Stimulated activated CD8-positive, alpha-beta memory T cell treated with anti-CD3 and anti-CD28 coated beads, Interleukin-15, amount 100 ng/mL, for 24 hours (primary cell): ENCODE measurements at regions not wholly inside any gene's neighbourhood (a gene's known extent, or its start where the extent isn't known, plus 50 kb on each side); places are given as distances from the start of the nearest gene placed in this dataset.
"Not testable (repeated sequence)": the region's sequence is repeated elsewhere in the genome, so short reads cannot be mapped to it uniquely, and the experiment has no call there.

Source experiments
- DNase-seq: peaks from one replicate; pipeline ENCODE4 v3.0.0-alpha.2; 2020; ENCODE audit warnings: low read depth

- DNase-seq: no peak
Measured at GRCh38 chr1:182159443-182159842, 97.9 kb upstream of the ZNF648 start.

GRCh38 chr1:182157187-182157586 lies 95.7 kb upstream of the ZNF648 start:
- DNase-seq: no peak

GRCh38 chr1:182154425-182154824 lies 92.9 kb upstream of the ZNF648 start:
- not testable (repeated sequence) for DNase-seq

GRCh38 chr1:182149411-182149965 lies 88.0 kb upstream of the ZNF648 start:
- no peak for DNase-seq

- no peak for DNase-seq
Measured at GRCh38 chr1:182147951-182148350, 86.4 kb upstream of the ZNF648 start.

GRCh38 chr1:182147136-182147820 lies 85.8 kb upstream of the ZNF648 start:
- no peak for DNase-seq

- no peak for DNase-seq
Measured at GRCh38 chr1:182146286-182146685, 84.8 kb upstream of the ZNF648 start.

- no peak for DNase-seq
Measured at GRCh38 chr1:182145441-182145840, 83.9 kb upstream of the ZNF648 start.

GRCh38 chr1:182144646-182145030 lies 83.1 kb upstream of the ZNF648 start:
- no peak for DNase-seq

- no peak for DNase-seq
Measured at GRCh38 chr1:182143825-182144645, 82.5 kb upstream of the ZNF648 start.

GRCh38 chr1:182143154-182143657 lies 81.7 kb upstream of the ZNF648 start:
- DNase-seq: peak; percentile 92

GRCh38 chr1:182142621-182143020 lies 81.1 kb upstream of the ZNF648 start:
- DNase-seq: no peak

GRCh38 chr1:182141040-182141439 lies 79.5 kb upstream of the ZNF648 start:
- DNase-seq: no peak

- no peak for DNase-seq
Measured at GRCh38 chr1:182139496-182139895, 78.0 kb upstream of the ZNF648 start.

- no peak for DNase-seq
Measured at GRCh38 chr1:182137546-182137945, 76.0 kb upstream of the ZNF648 start.

- no peak for DNase-seq
Measured at GRCh38 chr1:182135946-182136345, 74.4 kb upstream of the ZNF648 start.

- no peak for DNase-seq
Measured at GRCh38 chr1:182134257-182134656, 72.7 kb upstream of the ZNF648 start.

GRCh38 chr1:182133181-182133580 lies 71.7 kb upstream of the ZNF648 start:
- no peak for DNase-seq

GRCh38 chr1:182129398-182129797 lies 67.9 kb upstream of the ZNF648 start:
- DNase-seq: no peak

GRCh38 chr1:182128502-182128901 lies 67.0 kb upstream of the ZNF648 start:
- no peak for DNase-seq

- DNase-seq: no peak
Measured at GRCh38 chr1:182127656-182128055, 66.1 kb upstream of the ZNF648 start.

GRCh38 chr1:182126272-182126800 lies 64.8 kb upstream of the ZNF648 start:
- no peak for DNase-seq

GRCh38 chr1:182122913-182123260 lies 61.4 kb upstream of the ZNF648 start:
- no peak for DNase-seq
